Spinal cord (tissue), 9 donors: ENCODE measurements at regions not wholly inside any gene's neighbourhood (a gene's known extent, or its start where the extent isn't known, plus 50 kb on each side); places are given as distances from the start of the nearest gene placed in this dataset.
A peak's percentile ranks its signal among the peaks of the same experiment; 100 is the strongest.

Experiments used
- DNase-seq, 6 donors: peaks; one replicate each; pipeline versions ENCODE4 v3.0.0 to v3.0.0-alpha.2; 2013 to 2015; ENCODE audit warnings: low spot score in 6 of 6, low read depth in 4 of 6
- H3K27ac ChIP-seq: one replicate; pipeline ENCODE4 v1.5.1; 2013; ENCODE audit warnings: low read depth, low read length, control low read depth
- H3K27me3 ChIP-seq: one replicate; pipeline ENCODE4 v1.6.1; 2013; ENCODE audit warnings: low read length; ENCODE audit not compliant: control insufficient read depth, insufficient read depth
- H3K36me3 ChIP-seq: one replicate; pipeline ENCODE4 v1.6.1; 2013; ENCODE audit warnings: low read length; ENCODE audit not compliant: control insufficient read depth, insufficient read depth
- H3K4me1 ChIP-seq: one replicate; pipeline ENCODE4 v1.6.1; 2013; ENCODE audit warnings: low read length; ENCODE audit not compliant: control insufficient read depth, insufficient read depth
- H3K4me3 ChIP-seq: one replicate; pipeline ENCODE4 v1.5.1; 2013; ENCODE audit warnings: low read depth, low read length, control low read depth
- H3K9me3 ChIP-seq: one replicate; pipeline ENCODE4 v1.6.1; 2013; ENCODE audit warnings: low read length; ENCODE audit not compliant: control insufficient read depth, insufficient read depth
- WGBS: methylation state at CpG from one replicate; pipeline ENCODE4 v1.1.5; 2013; ENCODE audit warnings: missing lambda C conversion rate; ENCODE audit not compliant: insufficient coverage; 5-methylcytosine and 5-hydroxymethylcytosine counted together
- donor health status: healthy.

DNA sequence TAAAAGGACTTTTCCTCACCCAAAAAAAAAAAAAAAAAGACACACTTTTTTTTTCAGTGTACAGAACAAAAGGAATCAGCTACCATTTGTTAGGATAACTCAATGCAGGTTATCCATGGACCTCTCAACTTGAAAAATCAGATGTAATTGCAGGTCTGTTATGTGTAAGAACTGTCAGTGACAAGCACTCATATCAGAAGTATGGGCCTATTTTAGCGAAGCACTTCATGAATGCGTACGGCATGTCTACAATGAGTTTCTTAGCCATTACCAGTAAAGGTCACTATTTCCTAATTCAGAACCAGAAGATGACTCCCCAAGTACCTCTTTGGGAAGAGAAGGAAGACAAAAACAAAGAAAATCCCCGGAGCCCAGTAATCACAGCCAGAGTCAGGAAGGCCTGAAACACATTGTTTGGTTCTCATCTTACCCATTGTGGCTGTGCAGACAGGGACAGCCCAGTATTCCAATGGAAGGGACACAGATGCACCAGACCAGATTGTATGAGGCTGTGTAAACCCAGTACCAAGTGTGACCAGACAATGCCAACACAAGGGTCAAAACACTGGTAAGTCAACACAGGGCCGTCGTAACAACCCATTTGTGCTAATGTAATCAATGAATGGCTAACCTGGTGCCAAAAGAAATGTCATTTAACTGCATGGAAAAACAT lies 188.0 kb downstream of the PMP22 start:
- 82% methylated on average over 4 of the region's 6 CpGs for WGBS
- DNase-seq = no peak
- H3K27ac ChIP-seq = no peak overlapping the region
- no peaks in the 10 kb centered on the region for H3K36me3 ChIP-seq
- H3K4me3 ChIP-seq = no peak overlapping the region
- no peaks in the 10 kb centered on the region for H3K4me1 ChIP-seq
- no peaks in the 10 kb centered on the region for H3K27me3 ChIP-seq
- H3K9me3 ChIP-seq = no peaks in the 10 kb centered on the region

DNA sequence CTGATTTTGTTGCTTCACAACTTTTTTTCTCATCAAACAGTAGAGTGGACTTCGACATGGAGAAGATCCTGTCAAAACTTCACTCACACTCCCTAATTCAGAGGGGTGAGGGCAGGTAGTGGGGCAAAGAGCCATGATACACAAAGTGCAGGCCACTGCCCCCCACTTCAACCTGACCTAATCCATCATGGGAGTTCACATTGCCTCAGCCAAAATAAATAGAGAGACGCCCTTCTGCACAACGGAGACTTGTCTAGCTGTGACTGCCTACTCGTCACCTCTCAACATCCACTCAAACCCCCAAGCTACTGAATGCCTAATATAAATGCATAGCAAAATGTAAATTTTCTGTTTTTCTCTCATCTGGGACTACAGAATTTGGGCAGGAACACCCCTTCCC lies 213.2 kb downstream of the PMP22 start:
- H3K4me3 ChIP-seq = no peak overlapping the region
- H3K9me3 ChIP-seq = no peaks in the 10 kb centered on the region
- H3K27ac ChIP-seq = no peak overlapping the region
- no peak for DNase-seq
- H3K27me3 ChIP-seq = no peaks in the 10 kb centered on the region
- H3K36me3 ChIP-seq = no peaks in the 10 kb centered on the region
- no CpG with 5 or more reads among the region's 4 CpGs for WGBS
- no peaks in the 10 kb centered on the region for H3K4me1 ChIP-seq

DNA sequence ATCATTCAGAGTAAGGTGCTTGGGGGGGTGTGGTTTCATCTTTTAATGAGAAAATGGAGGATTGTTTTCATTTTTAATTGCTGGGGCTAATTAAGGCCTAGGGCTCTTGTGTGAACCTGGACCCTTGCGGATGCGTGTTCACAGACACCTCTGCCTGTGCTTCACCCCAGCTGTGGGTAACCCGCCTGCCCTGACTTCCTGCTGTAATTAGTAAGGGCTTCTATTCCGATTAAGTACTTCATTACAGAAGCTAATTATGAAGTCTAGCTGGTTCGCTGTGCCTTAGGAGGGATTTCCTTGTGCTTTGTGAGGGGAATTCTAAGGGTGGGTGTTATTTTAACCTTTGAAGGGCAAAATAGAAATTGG lies 215.3 kb downstream of the PMP22 start:
- DNase-seq = peak in 1 of 6 donors; percentile 61
- WGBS = no CpG with 5 or more reads among the region's 5 CpGs

DNA sequence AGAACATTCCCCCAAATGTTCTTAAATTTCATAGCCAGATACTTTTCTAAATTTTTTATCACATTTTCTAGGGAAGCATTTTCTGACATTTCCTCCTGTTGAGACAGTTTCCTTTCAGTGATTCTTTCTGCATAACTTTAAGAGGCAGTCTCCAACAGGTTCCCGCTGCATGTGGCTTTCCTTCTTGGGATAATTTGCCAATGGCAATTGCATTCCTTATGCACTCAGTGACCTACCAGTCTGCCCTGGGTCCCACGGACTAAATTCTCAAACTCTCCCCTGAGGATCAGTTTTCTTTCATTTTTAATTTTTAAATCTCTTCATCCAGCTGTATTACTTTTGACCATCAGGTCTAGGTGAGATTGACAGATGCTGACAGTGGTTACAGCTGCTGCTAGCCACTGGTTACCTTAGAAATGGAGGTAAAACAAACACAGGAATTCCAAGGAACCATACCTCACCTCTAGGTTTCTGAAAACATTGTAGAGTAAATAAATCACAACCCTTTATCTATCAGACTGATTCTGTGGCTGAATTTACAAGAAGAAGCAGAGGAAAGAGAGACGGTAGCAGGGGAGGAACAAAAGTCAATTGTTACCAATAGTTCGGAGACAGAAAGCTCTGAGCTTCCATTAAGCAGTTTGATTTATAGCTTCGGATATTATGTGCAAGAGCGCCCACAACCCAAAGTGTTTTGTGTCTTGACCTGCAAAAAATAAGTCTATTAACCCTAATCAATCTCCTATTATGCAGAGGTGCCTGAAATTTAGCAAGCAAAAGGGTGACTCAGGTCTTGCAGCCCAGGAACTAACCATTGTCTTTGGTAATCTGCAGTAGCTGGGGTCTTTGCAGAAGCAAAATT lies 216.0 kb downstream of the PMP22 start:
- Histone ChIP-seq H3K4me1 (no peaks in the 10 kb centered on the region), H3K9me3 (no peaks in the 10 kb centered on the region), H3K27me3 (no peaks in the 10 kb centered on the region), H3K36me3 (no peaks in the 10 kb centered on the region), H3K27ac (no peak overlapping the region), H3K4me3 (no peak overlapping the region)
- peak in 1 of 6 donors; percentile 28 for DNase-seq
- 49% methylated on average over 3 of the region's 6 CpGs for WGBS

More for the DNA sequence above, 215.3 kb downstream of the PMP22 start:
- H3K36me3 ChIP-seq = no peaks in the 10 kb centered on the region
- no peak overlapping the region for H3K4me3 ChIP-seq
- H3K4me1 ChIP-seq = no peaks in the 10 kb centered on the region
- no peaks in the 10 kb centered on the region for H3K27me3 ChIP-seq
- no peak overlapping the region for H3K27ac ChIP-seq
- no peaks in the 10 kb centered on the region for H3K9me3 ChIP-seq

DNA sequence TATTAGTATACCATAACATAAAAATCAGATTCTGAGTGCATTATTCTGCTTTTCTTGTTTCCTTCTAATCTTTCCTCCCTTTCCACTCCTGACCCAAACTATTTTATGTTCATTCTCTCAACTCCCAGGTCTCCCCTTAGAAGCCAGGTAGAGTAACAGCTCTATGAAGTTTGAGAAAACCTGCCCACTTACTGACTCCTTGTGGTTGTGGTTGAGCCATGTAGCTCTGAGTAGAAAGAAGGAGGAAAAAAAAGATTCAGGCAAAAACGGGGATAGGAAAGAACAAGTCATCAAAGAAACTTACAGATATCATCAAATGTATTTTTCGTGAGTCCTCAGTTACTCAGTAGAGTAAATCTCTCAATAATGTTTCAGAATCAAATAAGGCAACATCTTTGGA lies 216.7 kb downstream of the PMP22 start:
- no peak overlapping the region for H3K4me3 ChIP-seq
- no CpG with 5 or more reads among the region's 2 CpGs for whole genome bisulfite sequencing
- no peaks in the 10 kb centered on the region for H3K9me3 ChIP-seq
- no peak overlapping the region for H3K27ac ChIP-seq
- no peaks in the 10 kb centered on the region for H3K4me1 ChIP-seq
- H3K36me3 ChIP-seq = no peaks in the 10 kb centered on the region
- peak in 1 of 6 donors; percentile 18 for DNase-seq
- H3K27me3 ChIP-seq = no peaks in the 10 kb centered on the region

DNA sequence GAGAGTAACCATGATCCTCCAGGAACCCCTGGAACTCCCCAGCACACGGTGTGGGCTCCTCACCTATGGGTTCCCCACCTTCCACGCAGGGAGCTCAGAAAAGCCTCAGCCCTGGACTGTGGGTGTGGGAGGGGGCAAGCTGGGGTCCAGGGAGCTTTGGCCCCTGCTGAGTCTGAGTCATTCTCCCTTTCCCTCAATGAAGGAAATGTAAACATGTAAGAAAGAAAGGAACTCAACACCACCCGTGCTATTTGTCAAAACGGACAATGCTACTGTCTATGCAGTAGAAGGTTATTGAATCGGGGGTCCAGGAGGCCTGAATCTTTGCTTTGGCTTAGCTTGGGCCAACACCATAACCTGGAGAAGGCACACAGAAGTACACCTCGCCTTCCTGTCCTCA lies 222.8 kb downstream of the PMP22 start:
- Histone ChIP-seq H3K4me1 (no peaks in the 10 kb centered on the region), H3K4me3 (no peak overlapping the region), H3K27me3 (no peaks in the 10 kb centered on the region), H3K27ac (no peak overlapping the region), H3K9me3 (no peaks in the 10 kb centered on the region), H3K36me3 (no peaks in the 10 kb centered on the region)
- DNase-seq = no peak
- WGBS = 50% methylated on average over 2 of the region's 6 CpGs

DNA sequence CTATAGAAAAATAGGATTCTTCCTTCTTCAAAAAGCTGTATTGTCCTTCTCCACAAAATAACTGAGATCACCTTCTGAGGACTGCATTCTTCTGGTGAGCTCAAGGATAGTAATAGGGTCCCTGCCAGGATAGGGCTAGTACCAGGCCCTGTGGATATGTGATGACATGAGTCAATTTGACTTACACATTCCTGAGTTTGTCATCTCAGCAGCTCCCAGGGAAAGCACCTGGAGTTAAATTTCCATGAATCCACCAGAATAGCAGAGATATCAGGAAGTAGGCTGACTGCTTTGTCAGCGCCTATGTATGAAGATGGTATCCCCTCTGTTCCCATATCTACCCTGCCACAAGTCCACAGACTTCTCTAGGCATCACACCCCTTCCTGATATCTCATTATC lies 225.8 kb downstream of the PMP22 start:
- no peak for DNase-seq
- H3K27ac ChIP-seq = no peak overlapping the region
- no peaks in the 10 kb centered on the region for H3K36me3 ChIP-seq
- no peaks in the 10 kb centered on the region for H3K4me1 ChIP-seq
- 100% methylated on average over 1 of the region's 1 CpG for WGBS
- no peak overlapping the region for H3K4me3 ChIP-seq
- H3K9me3 ChIP-seq = no peaks in the 10 kb centered on the region
- no peaks in the 10 kb centered on the region for H3K27me3 ChIP-seq

DNA sequence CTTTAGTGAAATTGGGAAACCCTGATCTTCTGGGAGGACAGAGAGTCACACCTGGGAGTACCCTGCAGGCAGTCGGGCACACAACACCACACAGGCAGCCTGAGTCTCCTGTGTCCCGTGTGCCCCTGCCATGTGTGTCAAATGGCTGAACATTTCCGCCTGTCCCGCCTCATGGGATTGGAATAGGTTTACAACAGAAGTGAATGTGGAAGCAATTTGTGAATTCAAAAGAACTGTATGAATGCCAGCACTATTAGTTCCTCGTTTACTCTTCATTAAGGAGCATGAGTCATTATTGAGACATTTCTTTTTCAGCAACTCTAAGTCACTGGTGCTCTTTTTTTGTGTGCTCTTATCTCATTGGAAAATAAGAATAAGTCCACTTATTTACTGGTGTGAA lies 226.5 kb downstream of the PMP22 start:
- Histone ChIP-seq H3K36me3 (no peaks in the 10 kb centered on the region), H3K27ac (no peak overlapping the region), H3K4me1 (no peaks in the 10 kb centered on the region), H3K9me3 (no peaks in the 10 kb centered on the region), H3K27me3 (no peaks in the 10 kb centered on the region), H3K4me3 (no peak overlapping the region)
- WGBS = 67% methylated on average over 1 of the region's 5 CpGs
- DNase-seq = no peak

DNA sequence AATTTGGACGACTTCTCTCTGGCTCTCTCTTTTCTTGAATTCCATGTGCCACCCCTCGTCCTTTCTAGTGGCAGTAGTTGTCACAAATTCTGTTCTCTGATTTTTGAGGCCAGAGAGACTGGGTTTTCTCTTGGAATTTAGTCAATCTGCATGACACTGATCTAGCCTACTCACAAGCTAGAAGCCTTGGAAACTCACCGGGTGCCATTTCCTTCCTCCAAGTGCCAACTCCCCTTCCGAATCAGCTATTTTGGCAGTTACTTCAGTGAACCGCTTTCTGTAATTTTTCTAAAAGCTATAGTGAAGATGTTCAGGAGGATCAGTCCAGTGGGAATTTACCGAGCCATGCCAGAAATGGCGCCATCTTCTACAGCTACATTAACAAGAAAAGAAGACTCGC lies 228.9 kb downstream of the PMP22 start:
- 88% methylated on average over 3 of the region's 8 CpGs for WGBS
- DNase-seq = peak in 1 of 6 donors; percentile 8
- Histone ChIP-seq H3K4me1 (no peaks in the 10 kb centered on the region), H3K9me3 (no peaks in the 10 kb centered on the region), H3K36me3 (no peaks in the 10 kb centered on the region), H3K27me3 (no peaks in the 10 kb centered on the region), H3K4me3 (no peak overlapping the region), H3K27ac (no peak overlapping the region)

DNA sequence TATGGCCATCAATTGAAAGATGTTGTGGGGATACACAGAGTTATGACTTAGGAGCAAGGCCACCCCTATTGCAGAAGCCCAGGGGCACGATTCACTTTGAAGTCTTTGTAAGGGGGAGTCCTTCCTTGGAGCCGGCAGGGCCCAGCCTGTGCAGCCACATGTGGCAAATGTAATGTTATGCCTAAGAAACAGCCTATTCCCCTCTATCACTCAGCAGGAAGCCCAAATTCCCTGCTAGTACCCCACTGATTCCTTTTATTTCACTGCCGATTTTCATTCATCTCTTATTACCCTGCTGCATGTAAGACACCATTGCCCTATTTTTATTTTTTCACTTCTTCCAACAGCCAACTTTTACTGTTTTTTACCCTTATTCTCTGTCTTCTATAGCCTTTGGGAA lies 233.2 kb downstream of the PMP22 start:
- Histone ChIP-seq H3K36me3 (no peaks in the 10 kb centered on the region), H3K4me3 (no peak overlapping the region), H3K27ac (no peak overlapping the region), H3K27me3 (no peaks in the 10 kb centered on the region), H3K9me3 (no peaks in the 10 kb centered on the region), H3K4me1 (no peaks in the 10 kb centered on the region)
- 9% methylated on average over 3 of the region's 3 CpGs for WGBS
- peak in 1 of 6 donors; percentile 71 for DNase-seq
